ENCODE measurements at regions not wholly inside any gene's neighbourhood (a gene's known extent, or its start where the extent isn't known, plus 50 kb on each side); places are given as distances from the start of the nearest gene placed in this dataset.

GRCh38 chr10:10333622-10334021 lies 684.0 kb upstream of the CELF2 start:
- no peak for DNase-seq (ENCODE audit: low read depth, low spot score)

DNA sequence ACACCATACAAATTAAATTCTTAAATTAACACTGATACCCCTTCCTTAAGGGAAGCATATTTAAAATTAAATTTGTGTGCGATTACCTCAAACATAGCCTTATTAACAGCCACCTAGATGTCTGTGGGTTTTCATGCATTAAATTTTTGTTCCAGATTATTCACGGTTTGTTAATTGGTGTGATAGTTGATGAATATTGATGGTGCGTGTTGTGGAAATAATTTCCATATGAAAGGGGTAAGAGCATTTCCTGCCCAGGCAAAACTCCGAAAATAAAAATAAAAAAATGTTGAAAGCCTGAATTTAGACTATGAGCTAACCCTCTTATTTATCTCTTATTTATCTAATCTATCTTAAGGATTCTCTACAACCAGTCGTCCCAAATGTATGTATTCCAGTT lies 679.3 kb upstream of the CELF2 start:
- no peak for DNase-seq (ENCODE audit: low read depth, low spot score)

- DNase-seq (ENCODE audit: low read depth, low spot score) = no peak
Observed at GRCh38 chr10:10346390-10347150, 671.1 kb upstream of the CELF2 start.

DNA sequence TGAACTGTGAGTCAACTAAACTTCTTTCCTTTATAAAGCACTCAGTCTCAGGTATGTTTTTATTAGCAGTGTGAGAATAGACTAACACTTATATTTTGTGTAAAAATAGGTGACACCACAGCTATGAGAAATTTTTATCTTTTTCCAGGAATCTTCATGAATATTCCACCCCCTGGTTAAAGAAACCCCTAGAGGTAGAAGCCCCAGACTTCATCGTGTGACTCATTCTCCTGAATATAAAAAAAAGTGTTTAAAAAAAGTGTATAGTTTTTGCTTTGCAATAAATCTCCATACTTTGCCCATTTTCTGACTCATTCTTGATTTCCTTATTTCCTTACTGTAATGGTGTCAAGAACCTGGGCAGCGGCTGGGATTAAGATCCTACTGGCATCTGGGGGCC lies 667.6 kb upstream of the CELF2 start:
- DNase-seq (ENCODE audit: low read depth, low spot score) = no peak

GRCh38 chr10:10351451-10351850 lies 666.2 kb upstream of the CELF2 start:
- no peak for DNase-seq (ENCODE audit: low read depth, low spot score)

- no peak for DNase-seq (ENCODE audit: low read depth, low spot score)
Observed at GRCh38 chr10:10353326-10353868, 664.3 kb upstream of the CELF2 start.

DNA sequence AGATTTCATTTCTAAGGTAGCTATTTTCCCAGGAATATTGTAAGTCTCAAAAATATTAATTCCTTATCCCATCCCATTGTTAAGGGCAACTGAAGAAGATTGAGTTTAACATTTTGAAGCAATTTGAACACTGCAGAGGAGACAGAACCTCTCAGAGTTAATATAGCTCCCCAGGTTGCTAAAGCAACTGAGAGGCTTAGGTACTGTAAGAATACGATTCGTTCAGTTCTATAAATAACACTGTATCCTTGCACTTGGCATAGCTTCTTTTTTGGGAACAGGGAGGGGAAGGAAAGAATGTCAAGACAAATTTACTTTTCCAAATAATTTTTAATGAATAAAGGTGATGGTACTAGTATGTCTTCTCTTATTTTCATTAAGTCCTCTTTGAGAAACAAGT lies 658.4 kb upstream of the CELF2 start:
- no peak for DNase-seq (ENCODE audit: low read depth, low spot score)

DNA sequence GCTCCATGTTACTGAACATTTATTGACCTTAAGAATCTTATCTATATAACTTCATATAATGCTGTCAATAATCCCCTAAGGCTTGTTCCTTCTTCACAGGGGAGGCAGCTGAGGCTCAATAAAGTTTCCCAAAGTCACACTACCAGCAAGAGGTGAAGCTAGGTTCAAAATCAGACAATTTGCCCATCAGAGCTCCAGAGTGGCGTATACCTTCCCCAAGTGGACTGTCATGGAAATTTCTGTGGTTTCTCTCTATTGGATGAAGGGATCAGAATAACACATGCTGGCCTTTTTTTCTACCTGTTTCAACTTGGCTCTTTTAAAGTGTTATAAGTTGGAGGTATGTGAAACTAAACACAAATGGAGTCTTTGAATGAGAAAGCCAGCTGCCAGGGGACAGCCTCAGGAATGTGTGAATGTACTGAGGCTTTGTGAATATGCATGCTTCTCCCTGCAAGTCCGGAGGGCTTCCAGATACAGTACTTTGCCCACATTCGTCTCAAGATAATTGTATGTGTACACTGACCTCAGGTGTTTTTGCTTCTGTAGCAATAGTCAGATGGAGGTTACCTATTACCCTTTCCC lies 656.3 kb upstream of the CELF2 start:
- no peak for DNase-seq (ENCODE audit: low read depth, low spot score)

- DNase-seq (ENCODE audit: low read depth, low spot score) = no peak
Observed at GRCh38 chr10:10362800-10363199, 654.9 kb upstream of the CELF2 start.

DNA sequence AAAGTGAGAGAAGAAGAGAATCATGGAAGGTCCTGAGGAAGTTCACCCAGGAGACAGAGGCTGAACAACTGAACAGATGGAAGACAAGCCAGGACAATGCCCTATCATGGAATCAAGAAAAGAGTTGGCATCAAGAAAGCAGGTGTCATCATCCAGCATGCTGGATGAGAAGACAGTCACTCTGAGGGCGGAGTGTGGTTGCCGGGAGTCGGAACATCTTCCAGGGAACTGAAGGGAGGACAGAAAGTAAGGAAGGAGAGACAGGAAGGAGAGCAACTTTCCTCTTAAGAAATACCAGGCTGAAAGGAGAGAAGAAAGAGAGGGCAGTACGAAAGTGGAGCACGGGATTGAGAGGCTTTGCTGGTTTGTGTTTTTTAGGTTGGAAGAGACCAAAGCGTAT lies 654.5 kb upstream of the CELF2 start:
- DNase-seq (ENCODE audit: low read depth, low spot score) = no peak

GRCh38 chr10:10364902-10365301 lies 652.8 kb upstream of the CELF2 start:
- DNase-seq (ENCODE audit: low read depth, low spot score) = no peak

DNA sequence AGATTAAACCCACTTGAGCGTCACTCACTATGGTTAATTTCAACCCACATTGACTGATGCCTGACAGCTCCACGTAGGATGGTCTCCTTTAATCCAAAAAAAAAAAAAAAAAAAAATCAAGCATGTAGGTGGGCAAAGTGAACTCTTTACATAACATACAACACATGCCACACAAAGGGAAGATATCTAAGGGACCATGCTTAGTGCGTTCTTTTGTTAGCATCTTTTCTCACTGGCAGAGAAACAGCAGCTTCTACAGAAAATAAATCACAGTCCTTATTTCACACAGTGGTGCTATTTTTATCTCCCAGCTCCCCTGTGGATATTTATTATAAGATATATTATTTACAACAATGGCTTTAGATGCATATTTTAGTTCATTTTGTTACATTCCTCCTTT lies 652.0 kb upstream of the CELF2 start:
- DNase-seq (ENCODE audit: low read depth, low spot score) = no peak

GRCh38 chr10:10366836-10367235 lies 650.8 kb upstream of the CELF2 start:
- no peak for DNase-seq (ENCODE audit: low read depth, low spot score)

DNA sequence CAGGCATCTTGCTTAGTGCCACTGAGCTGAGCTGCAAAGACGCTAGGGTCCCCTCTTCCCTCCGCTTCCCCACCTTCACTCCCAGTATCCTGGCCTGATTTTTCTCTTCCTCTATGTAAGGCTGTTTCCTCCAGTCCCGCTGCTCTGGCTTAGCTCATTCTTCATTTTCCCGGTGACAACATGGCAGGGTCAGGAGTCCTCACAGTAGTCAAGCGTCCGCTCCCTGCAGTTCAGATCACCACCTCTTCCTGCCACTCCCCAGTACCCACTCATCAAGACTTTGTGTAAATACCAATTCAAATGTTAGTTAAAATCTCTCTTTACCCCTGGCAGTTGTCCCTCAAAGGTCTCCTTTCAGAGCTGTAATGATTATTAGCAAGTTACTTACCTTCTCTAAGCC lies 650.4 kb upstream of the CELF2 start:
- no peak for DNase-seq (ENCODE audit: low read depth, low spot score)

DNA sequence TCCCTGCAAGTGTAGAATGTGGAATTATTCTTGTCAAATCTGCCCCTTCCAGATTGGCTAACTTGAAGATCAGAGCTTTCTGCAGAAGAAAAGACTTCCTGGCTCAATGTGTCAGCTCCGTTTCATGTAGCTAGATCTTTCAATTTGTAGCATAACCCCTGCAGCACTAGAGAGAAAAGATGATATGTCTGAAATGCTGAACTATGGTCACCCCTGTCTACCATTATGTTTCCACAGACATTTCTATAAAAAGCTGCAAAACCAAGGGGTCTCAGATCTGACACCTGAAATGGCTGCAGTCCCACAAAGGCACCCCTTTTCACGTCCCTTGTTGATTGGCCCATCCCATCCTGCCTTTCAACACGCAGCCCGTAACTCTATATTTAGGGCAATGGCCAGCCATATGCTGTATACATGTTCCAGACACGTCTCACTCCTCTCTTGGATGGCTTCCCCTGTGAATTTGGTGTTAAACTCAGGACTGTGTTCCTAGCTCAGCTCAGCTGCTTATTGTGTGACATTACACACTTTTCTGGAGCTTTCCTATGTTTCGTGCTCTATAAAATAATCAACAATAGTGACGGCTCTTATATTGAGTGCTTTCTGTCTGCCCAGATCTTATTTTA lies 648.6 kb upstream of the CELF2 start:
- DNase-seq (ENCODE audit: low read depth, low spot score) = no peak

- DNase-seq (ENCODE audit: low read depth, low spot score) = no peak
Observed at GRCh38 chr10:10385831-10386230, 631.8 kb upstream of the CELF2 start.

GRCh38 chr10:10389182-10389581 lies 628.5 kb upstream of the CELF2 start:
- no peak for DNase-seq (ENCODE audit: low read depth, low spot score)

DNA sequence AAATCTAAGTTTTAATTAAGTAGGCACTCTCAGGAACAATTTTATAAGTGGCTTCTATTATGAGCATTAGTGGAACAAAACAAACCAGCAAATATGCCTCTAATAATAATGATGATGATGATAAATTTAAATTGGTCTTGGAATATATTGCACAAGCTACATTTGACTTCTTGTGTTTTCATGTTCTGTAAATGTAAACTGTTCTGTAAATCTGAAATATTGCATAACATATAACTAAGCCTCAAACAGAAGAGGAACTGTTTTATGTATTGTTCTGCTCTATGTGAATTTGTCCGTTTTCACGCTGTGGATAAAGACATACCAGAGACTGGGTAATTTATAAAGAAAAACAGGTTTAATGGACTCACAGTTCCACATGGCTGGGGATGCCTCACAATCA lies 625.2 kb upstream of the CELF2 start:
- no peak for DNase-seq (ENCODE audit: low read depth, low spot score)

DNA sequence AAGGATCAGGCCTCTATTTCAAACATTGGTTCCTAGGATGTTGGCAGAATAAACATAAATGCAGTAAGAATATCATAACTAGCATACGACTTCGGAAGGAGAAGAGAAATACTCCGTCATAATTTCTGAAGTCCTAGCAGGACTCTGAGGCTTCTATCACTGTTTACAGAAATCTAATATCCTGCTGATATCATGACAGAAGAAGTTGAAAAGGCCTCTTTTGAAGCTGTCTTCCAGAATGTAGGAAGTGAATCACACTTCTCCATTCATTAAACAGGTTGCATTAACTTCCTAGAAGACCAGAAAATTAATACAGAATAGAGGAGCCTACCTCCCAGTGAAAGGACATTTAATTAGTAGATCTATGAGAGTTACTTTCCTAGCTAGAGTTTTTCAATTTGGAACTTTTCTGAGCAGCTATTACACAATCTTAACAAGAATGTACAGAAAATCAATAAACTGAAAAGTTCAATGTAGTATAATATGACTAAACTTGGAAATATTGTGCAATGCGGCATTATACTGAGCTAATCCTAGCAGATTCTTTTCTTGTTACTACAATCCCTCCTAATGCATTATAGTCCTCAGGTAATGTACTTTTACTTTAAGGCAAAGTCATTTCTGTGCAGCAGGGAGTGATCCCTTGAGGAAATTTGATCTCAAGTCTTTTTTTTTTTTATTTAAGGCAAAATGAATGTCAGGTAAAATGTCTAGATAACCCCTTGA lies 622.6 kb upstream of the CELF2 start:
- DNase-seq (ENCODE audit: low read depth, low spot score) = no peak

- DNase-seq (ENCODE audit: low read depth, low spot score) = no peak
Observed at GRCh38 chr10:10396601-10397000, 621.1 kb upstream of the CELF2 start.

GRCh38 chr10:10397906-10398305 lies 619.8 kb upstream of the CELF2 start:
- no peak for DNase-seq (ENCODE audit: low read depth, low spot score)

- DNase-seq (ENCODE audit: low read depth, low spot score) = no peak
Observed at GRCh38 chr10:10403762-10404161, 613.9 kb upstream of the CELF2 start.
